ENCODE measurements at regions not wholly inside any gene's neighbourhood (a gene's known extent, or its start where the extent isn't known, plus 50 kb on each side); places are given as distances from the start of the nearest gene placed in this dataset.

GRCh38 chr4:17170131-17170530 lies 271.7 kb upstream of the LDB2 start:
- Histone ChIP-seq H3K4me3 (ENCODE audit: low read depth, low read length, poor library complexity, severe bottlenecking) (no peak overlapping the region), H3K36me3 (ENCODE audit: insufficient read depth, low read length, poor library complexity, severe bottlenecking) (no peaks in the 10 kb centered on the region), H3K4me1 (ENCODE audit: insufficient read depth, low read length, poor library complexity, severe bottlenecking) (peaks cover 29% of the 10 kb centered on the region), H3K27ac (ENCODE audit: low read depth, low read length, poor library complexity, severe bottlenecking) (no peak overlapping the region), H3K9me3 (ENCODE audit: low read depth, low read length, poor library complexity, severe bottlenecking) (no peaks in the 10 kb centered on the region), H3K27me3 (replicated peaks; ENCODE audit: insufficient read depth, low read depth, low read length, poor library complexity) (no peaks in the 10 kb centered on the region)
- CTCF ChIA-PET = no interaction called here
- no peak for DNase-seq (ENCODE audit: low spot score)
- TF ChIP-seq EZH2 (IDR thresholded peaks at IDR 0.05; ENCODE audit: borderline replicate concordance, low read depth, low read length, poor library complexity, severe bottlenecking) = no peak
- TF ChIP-seq, protein P1, sequence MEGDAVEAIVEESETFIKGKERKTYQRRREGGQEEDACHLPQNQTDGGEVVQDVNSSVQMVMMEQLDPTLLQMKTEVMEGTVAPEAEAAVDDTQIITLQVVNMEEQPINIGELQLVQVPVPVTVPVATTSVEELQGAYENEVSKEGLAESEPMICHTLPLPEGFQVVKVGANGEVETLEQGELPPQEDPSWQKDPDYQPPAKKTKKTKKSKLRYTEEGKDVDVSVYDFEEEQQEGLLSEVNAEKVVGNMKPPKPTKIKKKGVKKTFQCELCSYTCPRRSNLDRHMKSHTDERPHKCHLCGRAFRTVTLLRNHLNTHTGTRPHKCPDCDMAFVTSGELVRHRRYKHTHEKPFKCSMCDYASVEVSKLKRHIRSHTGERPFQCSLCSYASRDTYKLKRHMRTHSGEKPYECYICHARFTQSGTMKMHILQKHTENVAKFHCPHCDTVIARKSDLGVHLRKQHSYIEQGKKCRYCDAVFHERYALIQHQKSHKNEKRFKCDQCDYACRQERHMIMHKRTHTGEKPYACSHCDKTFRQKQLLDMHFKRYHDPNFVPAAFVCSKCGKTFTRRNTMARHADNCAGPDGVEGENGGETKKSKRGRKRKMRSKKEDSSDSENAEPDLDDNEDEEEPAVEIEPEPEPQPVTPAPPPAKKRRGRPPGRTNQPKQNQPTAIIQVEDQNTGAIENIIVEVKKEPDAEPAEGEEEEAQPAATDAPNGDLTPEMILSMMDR (conservative IDR thresholded peaks at IDR 0.05; ENCODE audit: low read depth, low read length) = no peak
- POLR2A ChIA-PET (ENCODE audit: low non-redundant PET) = no interaction called here
- intact Hi-C loops (cut with micrococcal nuclease; ENCODE audit: unreplicated experiment) = no loop called here
- no TSS peak for BruUV-seq (replicated peaks)

DNA sequence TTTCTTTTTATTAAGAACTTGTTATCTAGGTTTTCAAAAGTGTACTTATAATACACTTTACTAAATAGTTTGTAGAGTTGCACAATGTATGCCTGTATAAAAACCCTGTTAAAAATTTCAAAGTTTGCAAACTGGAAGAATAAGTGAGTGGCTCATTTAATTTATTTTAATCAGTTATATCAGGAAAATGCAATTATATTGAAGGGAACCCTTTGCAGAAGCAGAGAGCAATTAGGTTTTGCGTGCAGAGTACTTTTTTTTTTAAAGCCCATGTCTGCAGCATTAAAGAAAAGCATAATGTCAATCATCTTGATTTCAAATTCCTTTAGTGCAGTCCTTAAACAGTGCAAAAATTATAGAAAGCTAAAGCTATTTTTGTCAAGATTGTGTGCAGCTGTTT lies 271.3 kb upstream of the LDB2 start:
- no peaks in the 10 kb centered on the region for H3K27me3 ChIP-seq (replicated peaks; ENCODE audit: insufficient read depth, low read depth, low read length, poor library complexity)
- no peak overlapping the region for H3K4me3 ChIP-seq (ENCODE audit: low read depth, low read length, poor library complexity, severe bottlenecking)
- TF ChIP-seq, protein P1 (conservative IDR thresholded peaks at IDR 0.05; ENCODE audit: low read depth, low read length) = no peak
- no peak for TF ChIP-seq EZH2 (IDR thresholded peaks at IDR 0.05; ENCODE audit: borderline replicate concordance, low read depth, low read length, poor library complexity, severe bottlenecking)
- no peaks in the 10 kb centered on the region for H3K36me3 ChIP-seq (ENCODE audit: insufficient read depth, low read length, poor library complexity, severe bottlenecking)
- ChIA-PET POLR2A (ENCODE audit: low non-redundant PET) (no interaction called here), CTCF (no interaction called here)
- intact Hi-C loops (cut with micrococcal nuclease; ENCODE audit: unreplicated experiment) = no loop called here
- no peaks in the 10 kb centered on the region for H3K9me3 ChIP-seq (ENCODE audit: low read depth, low read length, poor library complexity, severe bottlenecking)
- no peak overlapping the region for H3K27ac ChIP-seq (ENCODE audit: low read depth, low read length, poor library complexity, severe bottlenecking)
- BruUV-seq (replicated peaks) = no TSS peak
- DNase-seq (ENCODE audit: low spot score) = no peak
- H3K4me1 ChIP-seq (ENCODE audit: insufficient read depth, low read length, poor library complexity, severe bottlenecking) = peaks cover 29% of the 10 kb centered on the region

DNA sequence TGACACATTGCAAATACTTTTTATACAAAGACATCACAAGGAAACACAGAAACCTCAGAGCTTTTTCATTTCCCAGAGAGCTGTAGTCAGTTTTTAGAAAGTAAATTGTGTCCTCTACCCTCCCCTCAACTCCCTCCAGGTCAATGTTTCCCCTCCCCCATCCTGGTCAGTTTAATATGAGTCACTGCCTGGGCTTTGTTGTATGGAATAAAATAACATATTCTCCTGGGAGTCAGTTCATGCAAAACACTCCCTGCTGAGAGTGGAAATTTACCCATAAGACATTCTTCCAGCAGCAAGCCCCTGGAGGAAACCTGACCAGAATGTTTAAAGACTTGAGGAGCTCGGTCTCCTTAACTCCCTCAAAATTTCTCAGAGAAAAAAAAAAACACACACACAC lies 270.1 kb upstream of the LDB2 start:
- TF ChIP-seq, protein P1 (conservative IDR thresholded peaks at IDR 0.05; ENCODE audit: low read depth, low read length) = no peak
- no peak for TF ChIP-seq EZH2 (IDR thresholded peaks at IDR 0.05; ENCODE audit: borderline replicate concordance, low read depth, low read length, poor library complexity, severe bottlenecking)
- Histone ChIP-seq H3K9me3 (ENCODE audit: low read depth, low read length, poor library complexity, severe bottlenecking) (no peaks in the 10 kb centered on the region), H3K4me1 (ENCODE audit: insufficient read depth, low read length, poor library complexity, severe bottlenecking) (peaks cover 29% of the 10 kb centered on the region), H3K27ac (ENCODE audit: low read depth, low read length, poor library complexity, severe bottlenecking) (peak overlapping the region; percentile 20), H3K27me3 (replicated peaks; ENCODE audit: insufficient read depth, low read depth, low read length, poor library complexity) (no peaks in the 10 kb centered on the region), H3K36me3 (ENCODE audit: insufficient read depth, low read length, poor library complexity, severe bottlenecking) (no peaks in the 10 kb centered on the region), H3K4me3 (ENCODE audit: low read depth, low read length, poor library complexity, severe bottlenecking) (no peak overlapping the region)
- POLR2A ChIA-PET (ENCODE audit: low non-redundant PET) = no interaction called here
- peak; percentile 84 for DNase-seq (ENCODE audit: low spot score)
- CTCF ChIA-PET = no interaction called here
- intact Hi-C loops (cut with micrococcal nuclease; ENCODE audit: unreplicated experiment) = no loop called here
- no TSS peak for BruUV-seq (replicated peaks)
